GM19043 (cell line): ENCODE measurements at regions not wholly inside any gene's neighbourhood (a gene's known extent, or its start where the extent isn't known, plus 50 kb on each side); places are given as distances from the start of the nearest gene placed in this dataset.

Experiments used
- ATAC-seq: cut with Tn5 transposase; IDR thresholded peaks from one replicate; pipeline ENCODE4 v1.9.1; 2021; ENCODE audit warnings: low read depth; ENCODE audit not compliant: unreplicated experiment

GRCh38 chr17:77266891-77267341 is 126.1 kb downstream of the SEC14L1 start:
- ATAC-seq = no peak

GRCh38 chr17:77269696-77270681 is 129.2 kb downstream of the SEC14L1 start:
- no peak for ATAC-seq

GRCh38 chr17:77271411-77271810 is 130.6 kb downstream of the SEC14L1 start:
- ATAC-seq = no peak

GRCh38 chr17:77273397-77274085 is 132.8 kb downstream of the SEC14L1 start:
- no peak for ATAC-seq

- ATAC-seq = no peak
Measured at GRCh38 chr17:77274096-77274845, 133.5 kb downstream of the SEC14L1 start.

- no peak for ATAC-seq
Measured at GRCh38 chr17:77279448-77280303, 138.9 kb downstream of the SEC14L1 start.

GRCh38 chr17:77280304-77281121 is 139.7 kb downstream of the SEC14L1 start:
- ATAC-seq = no peak

- peak; percentile 59 for ATAC-seq
Measured at GRCh38 chr17:77281122-77281903, 140.5 kb downstream of the SEC14L1 start.

GRCh38 chr17:77281904-77282367 is 141.2 kb downstream of the SEC14L1 start:
- ATAC-seq = no peak

- no peak for ATAC-seq
Measured at GRCh38 chr17:77282524-77283515, 142.1 kb downstream of the SEC14L1 start.

GRCh38 chr17:77284023-77284617 is 143.4 kb downstream of the SEC14L1 start:
- ATAC-seq = no peak

GRCh38 chr17:77285594-77286390 is 145.0 kb downstream of the SEC14L1 start:
- no peak for ATAC-seq

- ATAC-seq = no peak
Measured at GRCh38 chr17:77286391-77286640, 145.5 kb downstream of the SEC14L1 start.

- ATAC-seq = no peak
Measured at GRCh38 chr17:77286641-77287431, 146.1 kb downstream of the SEC14L1 start.

- ATAC-seq = no peak
Measured at GRCh38 chr17:77287432-77288068, 146.8 kb downstream of the SEC14L1 start.
